ENCODE measurements at regions not wholly inside any gene's neighbourhood (a gene's known extent, or its start where the extent isn't known, plus 50 kb on each side); places are given as distances from the start of the nearest gene placed in this dataset.
A peak's percentile ranks its signal among the peaks of the same experiment; 100 is the strongest.

DNA sequence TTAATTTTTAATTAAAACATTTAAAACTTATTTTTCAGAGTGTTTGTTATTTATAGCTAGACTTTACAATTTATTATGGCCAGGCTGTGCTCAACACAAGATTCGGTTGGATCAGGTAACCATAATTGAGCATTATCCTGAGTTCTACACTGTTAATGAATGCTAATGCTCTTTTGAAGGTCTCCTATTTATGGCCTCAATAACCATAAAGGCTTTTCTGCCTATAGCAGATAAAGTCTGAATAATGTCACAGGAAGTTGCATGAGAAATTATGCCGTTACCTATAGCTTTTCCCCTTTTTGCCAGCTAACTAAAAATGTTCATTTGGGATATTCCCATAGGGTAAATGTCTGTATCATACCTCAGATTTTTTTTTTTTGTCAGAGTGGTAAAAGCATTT is 269.4 kb upstream of the E2F7 start:
- Histone ChIP-seq H3K4me1 (replicated peaks; ENCODE audit: insufficient read depth) (no peaks in the 10 kb centered on the region), H3K36me3 (ENCODE audit: low read depth) (no peaks in the 10 kb centered on the region), H3F3A (ENCODE audit: insufficient read depth, low read depth) (no peaks in the 10 kb centered on the region), H3K9me2 (ENCODE audit: insufficient read depth) (no peaks in the 10 kb centered on the region), H3K79me2 (ENCODE audit: low read depth) (no peaks in the 10 kb centered on the region), H4K20me1 (ENCODE audit: insufficient read depth) (no peaks in the 10 kb centered on the region), H3K4me3 (no peak overlapping the region), H3K4me2 (no peak overlapping the region), H2AFZ (no peak overlapping the region), H3K27ac (no peak overlapping the region), H3K9me3 (ENCODE audit: insufficient read depth, low read depth) (no peaks in the 10 kb centered on the region), H3K27me3 (ENCODE audit: insufficient read depth, low read depth) (no peaks in the 10 kb centered on the region)
- no TSS peak for BruUV-seq (replicated peaks)
- no peak for DNase-seq
- ChIA-PET POLR2A (ENCODE audit: unreplicated experiment) (no interaction called here), CTCF (no interaction called here)
- intact Hi-C loops (cut with micrococcal nuclease; ENCODE audit: unreplicated experiment): no loop called here
- TF ChIP-seq, protein P1, sequence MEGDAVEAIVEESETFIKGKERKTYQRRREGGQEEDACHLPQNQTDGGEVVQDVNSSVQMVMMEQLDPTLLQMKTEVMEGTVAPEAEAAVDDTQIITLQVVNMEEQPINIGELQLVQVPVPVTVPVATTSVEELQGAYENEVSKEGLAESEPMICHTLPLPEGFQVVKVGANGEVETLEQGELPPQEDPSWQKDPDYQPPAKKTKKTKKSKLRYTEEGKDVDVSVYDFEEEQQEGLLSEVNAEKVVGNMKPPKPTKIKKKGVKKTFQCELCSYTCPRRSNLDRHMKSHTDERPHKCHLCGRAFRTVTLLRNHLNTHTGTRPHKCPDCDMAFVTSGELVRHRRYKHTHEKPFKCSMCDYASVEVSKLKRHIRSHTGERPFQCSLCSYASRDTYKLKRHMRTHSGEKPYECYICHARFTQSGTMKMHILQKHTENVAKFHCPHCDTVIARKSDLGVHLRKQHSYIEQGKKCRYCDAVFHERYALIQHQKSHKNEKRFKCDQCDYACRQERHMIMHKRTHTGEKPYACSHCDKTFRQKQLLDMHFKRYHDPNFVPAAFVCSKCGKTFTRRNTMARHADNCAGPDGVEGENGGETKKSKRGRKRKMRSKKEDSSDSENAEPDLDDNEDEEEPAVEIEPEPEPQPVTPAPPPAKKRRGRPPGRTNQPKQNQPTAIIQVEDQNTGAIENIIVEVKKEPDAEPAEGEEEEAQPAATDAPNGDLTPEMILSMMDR (conservative IDR thresholded peaks at IDR 0.05): no peak
- TF ChIP-seq EZH2 (IDR thresholded peaks at IDR 0.05; ENCODE audit: low read depth): no peak

DNA sequence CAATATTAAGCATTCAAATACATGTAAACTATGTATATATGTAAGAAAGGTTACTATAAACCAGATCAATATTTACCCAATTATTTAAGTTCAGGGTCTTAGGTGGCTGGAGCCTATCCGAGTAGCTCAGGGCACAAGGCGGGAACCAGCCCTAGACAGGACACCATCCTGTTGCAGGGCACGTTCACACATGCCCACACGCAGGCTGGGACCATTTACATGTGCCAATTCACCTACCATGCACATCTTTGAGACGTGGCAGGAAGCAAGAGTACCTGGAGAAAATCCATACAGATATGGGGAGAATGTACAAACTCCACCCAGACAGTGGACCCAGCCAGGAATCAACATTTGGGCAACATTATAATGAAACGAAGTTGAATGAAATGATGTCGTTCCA is 263.0 kb upstream of the E2F7 start:
- no peaks in the 10 kb centered on the region for H3K27me3 ChIP-seq (ENCODE audit: insufficient read depth, low read depth)
- H2AFZ ChIP-seq: no peak overlapping the region
- no peak for DNase-seq
- H3F3A ChIP-seq (ENCODE audit: insufficient read depth, low read depth): no peaks in the 10 kb centered on the region
- no peaks in the 10 kb centered on the region for H3K9me2 ChIP-seq (ENCODE audit: insufficient read depth)
- H3K36me3 ChIP-seq (ENCODE audit: low read depth): no peaks in the 10 kb centered on the region
- no peaks in the 10 kb centered on the region for H3K4me1 ChIP-seq (replicated peaks; ENCODE audit: insufficient read depth)
- H3K4me3 ChIP-seq: no peak overlapping the region
- H3K79me2 ChIP-seq (ENCODE audit: low read depth): no peaks in the 10 kb centered on the region
- H3K9me3 ChIP-seq (ENCODE audit: insufficient read depth, low read depth): no peaks in the 10 kb centered on the region
- POLR2A ChIA-PET (ENCODE audit: unreplicated experiment): interaction anchor here (0.6 kb wide), 1 partner anchor 161 kb away, joined by 3 read pairs; no protein-coding TSS in a partner anchor
- intact Hi-C loops (cut with micrococcal nuclease; ENCODE audit: unreplicated experiment): loop anchor here (5.0 to 10.0 kb wide), 2 partner anchors 174 to 261 kb away; partner anchors contain the start of gene E2F7
- BruUV-seq (replicated peaks): no TSS peak
- no peak for TF ChIP-seq EZH2 (IDR thresholded peaks at IDR 0.05; ENCODE audit: low read depth)
- TF ChIP-seq, protein P1 (conservative IDR thresholded peaks at IDR 0.05): no peak
- CTCF ChIA-PET: no interaction called here
- no peaks in the 10 kb centered on the region for H4K20me1 ChIP-seq (ENCODE audit: insufficient read depth)
- no peak overlapping the region for H3K27ac ChIP-seq
- H3K4me2 ChIP-seq: no peak overlapping the region

DNA sequence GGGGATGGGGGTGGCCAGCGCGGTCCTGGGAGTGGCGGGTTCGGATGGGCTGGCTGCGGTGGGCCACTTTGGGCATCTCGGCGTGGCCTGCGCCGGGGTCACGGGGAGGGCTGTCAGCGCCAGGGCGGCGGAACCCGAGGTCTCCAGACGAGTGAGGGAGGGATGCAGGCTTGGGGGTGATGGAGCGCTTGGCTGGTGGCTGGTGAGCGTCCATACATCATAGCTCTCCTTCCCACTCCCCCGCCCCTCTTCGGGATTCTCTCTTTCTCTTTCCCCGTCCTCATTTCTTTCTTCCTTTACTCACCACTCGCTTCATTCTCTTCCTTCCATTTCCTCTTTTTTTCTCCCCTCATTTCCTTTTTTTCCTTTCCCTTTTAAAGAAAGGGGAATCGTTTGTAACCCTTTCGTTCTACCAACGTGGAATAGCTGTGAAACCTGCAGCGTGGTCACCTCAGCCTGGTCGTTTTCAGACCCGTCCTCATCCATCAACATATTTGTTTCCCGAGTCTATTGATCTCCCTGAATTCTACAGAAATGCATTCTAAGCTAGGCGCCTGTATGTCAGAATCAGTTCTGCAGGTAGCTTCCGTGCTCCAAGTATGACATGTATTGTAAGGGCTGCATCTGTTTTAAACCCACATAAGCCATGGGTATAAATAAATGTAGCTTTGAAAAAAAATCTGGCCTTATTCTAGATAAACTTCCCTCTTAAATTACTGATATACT is 260.3 kb upstream of the E2F7 start:
- H3K27ac ChIP-seq: no peak overlapping the region
- BruUV-seq (replicated peaks): no TSS peak
- H3K27me3 ChIP-seq (ENCODE audit: insufficient read depth, low read depth): no peaks in the 10 kb centered on the region
- no peaks in the 10 kb centered on the region for H3K9me3 ChIP-seq (ENCODE audit: insufficient read depth, low read depth)
- no peaks in the 10 kb centered on the region for H3K4me1 ChIP-seq (replicated peaks; ENCODE audit: insufficient read depth)
- TF ChIP-seq, protein P1 (conservative IDR thresholded peaks at IDR 0.05): no peak
- TF ChIP-seq EZH2 (IDR thresholded peaks at IDR 0.05; ENCODE audit: low read depth): no peak
- H3K79me2 ChIP-seq (ENCODE audit: low read depth): no peaks in the 10 kb centered on the region
- no peak overlapping the region for H2AFZ ChIP-seq
- no peak for DNase-seq
- intact Hi-C loops (cut with micrococcal nuclease; ENCODE audit: unreplicated experiment): loop anchor here (5.0 to 10.0 kb wide), 2 partner anchors 171 to 258 kb away; partner anchors contain the start of gene E2F7
- ChIA-PET CTCF (interaction anchor here (0.6 kb wide), 1 partner anchor 135 kb away, joined by 3 read pairs; no protein-coding TSS in a partner anchor), POLR2A (ENCODE audit: unreplicated experiment) (no interaction called here)
- H3K36me3 ChIP-seq (ENCODE audit: low read depth): no peaks in the 10 kb centered on the region
- H3K4me3 ChIP-seq: no peak overlapping the region
- H3F3A ChIP-seq (ENCODE audit: insufficient read depth, low read depth): no peaks in the 10 kb centered on the region
- H3K4me2 ChIP-seq: peak overlapping the region; percentile 98; the same call in 1 of the 2 replicates
- no peaks in the 10 kb centered on the region for H3K9me2 ChIP-seq (ENCODE audit: insufficient read depth)
- no peaks in the 10 kb centered on the region for H4K20me1 ChIP-seq (ENCODE audit: insufficient read depth)
